Inferior parietal cortex (tissue), 1 donor: ENCODE measurements at regions not wholly inside any gene's neighbourhood (a gene's known extent, or its start where the extent isn't known, plus 50 kb on each side); places are given as distances from the start of the nearest gene placed in this dataset.
A peak's percentile ranks its signal among the peaks of the same experiment; 100 is the strongest.

Experiments used
- DNase-seq: peaks from one replicate; pipeline ENCODE4 v3.0.0-alpha.2; 2016; ENCODE audit errors: extremely low spot score

DNA sequence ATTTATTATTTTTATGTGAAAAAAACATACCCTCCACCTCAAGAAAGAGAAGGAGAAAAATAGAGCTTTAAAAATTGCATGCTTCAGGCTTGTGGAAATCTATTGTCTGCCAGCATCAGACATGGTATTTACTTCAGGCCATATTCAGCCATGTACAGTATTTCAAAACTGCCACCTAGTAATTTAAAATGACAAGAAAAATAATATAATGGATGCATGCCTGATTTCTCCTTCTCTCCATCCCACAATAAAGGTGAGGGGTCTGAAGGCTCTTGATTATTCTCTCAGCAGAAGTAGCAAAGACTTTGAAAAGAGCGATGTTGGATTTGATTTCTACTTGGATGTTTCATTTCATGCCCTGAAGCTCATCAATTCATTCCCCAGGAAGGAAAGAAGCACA is 250.7 kb downstream of the TBC1D4 start:
- no peak for DNase-seq

DNA sequence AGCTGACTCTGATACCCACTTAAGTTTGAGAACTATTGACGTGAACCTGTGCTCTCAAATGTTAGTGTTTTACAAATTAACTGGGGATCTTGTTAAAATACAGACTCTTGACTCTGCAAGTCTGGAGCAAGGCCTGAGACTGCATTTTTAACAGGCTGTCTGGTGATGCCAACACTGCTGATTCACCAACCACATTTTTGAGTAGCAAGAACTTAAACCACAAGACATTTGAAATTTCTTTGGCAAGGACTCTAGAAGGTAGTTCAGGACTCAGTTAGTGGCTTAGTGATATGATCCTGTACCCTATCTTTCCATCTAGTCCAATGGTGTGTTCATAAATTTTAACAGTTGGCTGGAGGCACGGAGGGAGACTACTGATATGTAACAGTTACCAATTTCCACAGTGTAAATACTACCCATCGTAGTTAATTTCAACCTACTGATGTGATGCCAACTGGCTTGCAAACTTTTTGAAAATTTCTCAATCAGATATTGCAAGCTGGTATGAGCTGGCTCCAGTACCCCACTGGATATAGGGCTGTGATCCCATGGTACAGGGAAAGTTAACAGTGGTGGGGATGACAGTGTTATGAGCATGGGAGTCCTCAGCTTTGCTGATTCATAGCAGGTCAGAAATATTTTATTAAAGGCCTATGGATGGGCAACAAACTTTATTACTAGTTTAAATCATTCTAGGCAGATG is 255.1 kb downstream of the TBC1D4 start:
- DNase-seq, result no peak

DNA sequence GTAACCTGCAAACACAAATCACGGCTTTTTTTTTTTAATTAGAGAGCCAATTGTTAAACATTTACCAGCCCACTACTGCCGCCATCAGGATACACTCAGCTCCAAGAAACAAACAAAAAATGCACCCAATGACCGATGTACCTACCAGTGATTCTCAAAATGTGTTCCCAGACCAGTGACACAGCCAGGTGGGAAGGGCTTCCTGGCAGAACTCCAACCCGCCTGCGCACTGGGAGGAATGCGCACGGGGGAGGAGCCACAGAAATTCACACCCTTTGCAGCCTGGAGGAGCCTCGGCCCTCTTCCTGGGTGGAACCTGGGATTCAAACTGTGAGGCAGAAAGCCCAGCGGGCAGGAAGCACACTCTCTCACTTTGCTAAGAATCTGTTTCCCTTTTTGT is 255.9 kb downstream of the TBC1D4 start:
- no peak for DNase-seq

DNA sequence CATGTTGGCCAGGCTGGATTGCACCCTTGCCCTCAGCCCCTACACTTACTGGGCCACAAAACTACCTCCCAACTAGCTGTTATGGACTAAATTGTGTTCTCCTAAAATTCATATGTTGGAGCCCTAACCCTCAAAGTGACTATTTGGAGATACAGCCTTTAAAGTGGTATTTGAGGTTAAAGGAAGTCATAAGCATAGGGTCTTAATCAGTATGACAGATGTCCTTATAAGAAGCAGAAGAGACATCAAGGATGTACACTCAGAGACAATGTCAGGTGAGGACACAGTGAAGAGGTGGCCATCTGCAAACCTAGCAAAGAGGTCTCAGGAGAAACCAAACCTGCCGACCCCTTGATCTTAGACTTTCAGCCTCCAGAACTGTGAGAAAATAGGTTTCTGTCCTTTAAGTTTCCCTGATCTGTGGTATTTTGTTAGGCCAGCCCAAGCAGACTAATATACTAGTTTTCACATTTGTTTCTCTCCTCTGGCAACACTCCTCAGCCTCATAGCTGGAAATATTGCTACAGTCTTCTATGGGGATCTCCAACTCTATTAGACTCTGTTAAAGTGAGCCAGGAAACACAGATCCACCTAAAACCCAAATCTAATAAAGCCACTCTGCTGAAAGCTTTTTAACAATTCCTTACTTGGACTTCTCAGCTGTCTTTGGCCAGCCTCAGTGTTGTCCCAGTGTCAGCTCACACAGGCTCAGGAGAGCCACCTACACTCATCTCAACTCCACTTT is 256.5 kb downstream of the TBC1D4 start:
- DNase-seq, result no peak

DNA sequence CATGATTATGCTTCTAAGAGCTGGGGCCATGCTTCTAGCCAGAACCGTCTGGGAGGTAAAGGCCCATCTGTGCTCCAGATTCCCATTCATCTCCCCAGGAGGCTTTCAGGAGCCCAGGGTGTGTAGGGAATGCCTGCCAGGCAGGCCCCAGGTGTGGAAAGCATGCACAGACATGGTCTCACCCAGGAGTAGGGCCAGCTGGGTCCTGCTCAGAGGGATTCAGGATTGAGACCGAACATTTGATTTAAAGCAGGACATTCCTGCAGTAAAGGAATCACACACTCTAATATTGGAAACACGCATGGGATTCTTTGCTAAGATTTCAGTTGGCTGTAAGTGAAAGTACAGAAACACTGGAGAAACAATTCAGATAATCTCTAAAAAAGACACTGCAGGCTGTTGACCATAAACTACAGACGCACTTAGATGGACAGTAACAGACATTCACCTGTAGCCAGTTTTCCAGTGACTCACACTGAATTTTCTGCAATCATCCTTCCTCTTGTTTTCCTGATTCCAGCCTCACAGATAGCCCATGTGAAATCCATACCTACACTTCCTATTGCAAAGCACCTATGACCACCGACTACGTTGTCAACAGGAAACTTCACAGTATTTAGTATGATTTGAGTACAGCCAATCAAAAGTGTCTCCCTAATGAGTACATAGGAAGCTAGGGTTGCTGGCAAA is 257.8 kb downstream of the TBC1D4 start:
- no peak for DNase-seq

DNA sequence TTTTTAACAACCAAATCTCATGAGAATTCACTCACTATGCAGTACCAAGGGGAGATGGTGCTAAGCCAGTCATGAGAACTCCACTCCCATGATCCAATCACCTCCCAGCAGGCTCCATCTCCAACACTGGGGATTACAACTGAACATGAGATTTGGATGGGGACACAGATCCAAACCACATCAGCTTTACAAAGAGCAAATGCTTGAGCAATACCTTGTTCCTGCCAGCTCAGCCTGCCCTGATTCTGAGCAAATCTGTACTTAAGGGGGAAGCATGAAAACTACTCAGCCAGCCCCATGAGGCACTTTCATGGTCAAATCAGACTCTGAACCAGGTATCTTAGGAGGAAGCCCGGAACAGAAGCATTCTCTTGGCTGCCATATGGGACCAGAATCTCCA is 259.9 kb downstream of the TBC1D4 start:
- no peak for DNase-seq

DNA sequence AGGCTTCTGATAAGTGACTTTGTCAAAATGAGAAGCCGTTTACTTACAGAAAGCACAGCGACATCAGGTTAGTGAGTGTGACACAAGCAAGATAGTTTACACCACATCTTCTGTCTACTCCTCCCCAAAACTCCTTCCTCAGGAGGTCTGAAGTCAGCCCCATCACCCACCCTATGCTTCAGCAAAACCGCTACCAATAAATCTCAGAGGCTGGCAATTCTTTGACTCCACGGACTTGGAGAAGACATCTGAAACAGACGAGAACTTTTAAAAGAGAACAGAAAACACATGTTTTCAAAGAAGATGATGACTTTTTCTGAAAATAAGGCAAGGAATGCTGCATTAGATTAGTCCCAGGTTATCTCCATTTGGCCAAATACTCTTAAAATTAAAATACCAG is 261.1 kb downstream of the TBC1D4 start:
- DNase-seq, result no peak

DNA sequence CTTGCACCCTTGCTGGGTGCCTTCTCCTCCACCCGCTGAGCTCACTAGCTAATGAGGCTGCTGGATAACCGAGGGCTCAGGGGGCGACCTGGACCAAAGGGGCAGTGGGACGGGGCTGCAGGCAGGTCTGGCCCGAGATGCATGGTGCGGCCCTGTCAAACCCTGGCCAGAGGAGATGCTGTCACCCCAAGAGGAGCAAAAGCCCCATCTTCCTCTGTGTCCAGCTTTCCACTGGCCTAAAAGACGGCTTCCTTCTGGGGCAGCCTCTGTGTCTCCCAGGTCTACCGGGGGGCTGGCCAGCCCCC is 261.8 kb downstream of the TBC1D4 start:
- DNase-seq, result no peak

DNA sequence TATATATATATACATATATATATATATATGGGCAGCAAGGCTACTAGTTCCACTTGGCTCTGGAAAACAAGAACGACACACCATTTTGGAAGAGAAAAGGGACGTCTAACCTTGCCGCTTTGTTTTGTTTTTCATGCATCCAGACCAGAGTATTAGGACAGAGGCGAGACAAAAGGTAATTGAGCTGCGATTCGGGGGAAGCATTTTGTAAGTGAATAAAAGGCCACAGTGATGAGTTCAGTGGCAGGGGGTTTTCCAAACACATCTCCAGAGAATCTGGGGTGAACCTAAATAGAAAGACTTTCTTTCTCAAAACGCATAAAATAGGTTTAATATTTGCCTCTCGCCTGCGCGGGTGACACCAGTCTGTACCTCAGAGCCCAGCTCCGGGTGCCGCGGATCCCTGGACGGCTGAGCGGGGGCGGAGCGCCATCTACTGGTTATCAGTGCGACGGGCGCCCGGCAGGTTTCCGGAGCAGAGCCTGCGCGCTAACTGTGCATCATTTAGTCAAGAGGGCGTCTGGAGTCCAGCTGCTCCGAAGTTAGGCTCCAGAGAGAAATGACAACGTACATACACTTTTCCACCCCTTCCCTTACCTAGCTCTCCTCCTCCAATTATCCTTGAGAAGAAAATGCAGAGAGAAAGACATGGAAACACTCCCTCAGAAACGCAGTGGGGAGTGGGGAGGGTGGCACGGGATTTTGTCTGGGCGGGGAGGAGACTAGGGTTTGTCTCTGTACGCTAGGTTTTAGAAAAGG is 262.3 kb downstream of the TBC1D4 start:
- peak; percentile 86 for DNase-seq

DNA sequence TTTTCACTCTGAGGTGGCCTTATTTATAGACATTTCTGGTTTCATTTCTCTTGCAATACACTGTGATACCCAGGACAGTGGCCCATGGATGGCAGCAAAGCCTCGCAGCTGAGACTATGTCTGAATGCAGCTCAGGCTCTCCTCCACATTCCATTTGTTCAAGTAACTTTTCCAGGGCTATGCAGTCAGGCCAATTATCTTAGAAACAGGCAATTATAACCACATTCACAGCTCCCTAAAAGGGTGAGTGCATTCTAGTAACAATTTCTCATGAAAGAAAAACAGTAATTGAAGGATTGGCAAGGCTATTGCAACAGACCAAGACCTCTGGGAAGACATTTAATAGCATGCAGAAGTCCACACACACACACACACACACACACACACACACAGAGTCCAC is 264.0 kb downstream of the TBC1D4 start:
- no peak for DNase-seq

DNA sequence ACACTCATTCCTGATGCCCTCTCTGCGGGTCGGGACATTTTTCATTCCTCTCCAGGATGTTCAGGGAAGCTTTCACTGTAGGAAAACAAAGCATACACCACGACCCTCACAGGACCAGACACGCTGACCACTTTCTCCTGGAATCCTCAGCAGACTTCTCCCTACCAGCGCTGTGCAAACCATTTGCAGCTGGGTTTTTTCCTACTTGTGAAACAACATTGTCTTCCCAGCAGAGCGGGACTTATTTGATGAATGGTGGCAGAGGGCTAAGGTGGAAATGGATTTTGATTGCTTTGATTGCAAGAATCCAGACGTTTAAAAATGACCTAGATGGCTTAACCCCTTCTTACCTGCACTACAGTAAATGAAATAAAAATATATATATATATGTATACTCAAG is 265.9 kb downstream of the TBC1D4 start:
- DNase-seq, result no peak

DNA sequence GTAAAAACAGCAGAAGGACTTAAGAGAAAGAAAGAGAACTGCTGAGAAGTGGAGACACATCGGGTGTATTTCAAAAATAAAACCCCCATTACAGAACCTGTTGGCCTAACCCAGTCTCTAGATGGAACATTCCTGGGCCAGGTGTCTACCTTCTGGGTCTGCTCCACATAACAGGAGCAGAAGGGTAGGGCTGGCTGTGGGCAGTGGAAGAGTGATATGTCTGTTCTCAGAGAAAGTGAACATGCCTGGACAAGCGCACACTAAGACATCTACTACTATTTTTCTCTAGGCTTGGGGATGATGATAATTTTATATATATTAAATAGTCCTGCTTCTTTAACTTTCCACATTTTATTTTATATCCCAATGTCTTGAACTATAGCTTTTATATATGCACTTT is 267.1 kb downstream of the TBC1D4 start:
- no peak for DNase-seq

DNA sequence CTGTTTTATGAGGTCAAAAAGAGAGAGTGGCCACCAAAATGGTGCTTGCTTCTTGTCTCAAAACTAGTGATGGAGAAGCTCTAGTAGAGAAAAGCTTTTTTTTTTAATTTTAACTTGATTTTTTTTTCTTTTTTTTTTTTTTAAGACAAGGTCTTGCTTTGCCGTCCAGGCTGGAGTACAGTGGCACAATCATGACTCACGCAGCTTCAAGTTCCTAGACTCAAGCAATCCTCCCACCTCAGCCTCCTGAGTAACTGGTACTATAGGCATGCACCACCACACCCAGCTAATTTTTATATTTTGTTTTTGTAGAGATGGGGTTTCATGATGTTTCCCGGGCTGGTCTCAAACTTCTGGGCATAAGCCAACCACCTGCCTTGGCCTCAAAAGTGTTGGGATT is 279.0 kb downstream of the TBC1D4 start:
- no peak for DNase-seq

DNA sequence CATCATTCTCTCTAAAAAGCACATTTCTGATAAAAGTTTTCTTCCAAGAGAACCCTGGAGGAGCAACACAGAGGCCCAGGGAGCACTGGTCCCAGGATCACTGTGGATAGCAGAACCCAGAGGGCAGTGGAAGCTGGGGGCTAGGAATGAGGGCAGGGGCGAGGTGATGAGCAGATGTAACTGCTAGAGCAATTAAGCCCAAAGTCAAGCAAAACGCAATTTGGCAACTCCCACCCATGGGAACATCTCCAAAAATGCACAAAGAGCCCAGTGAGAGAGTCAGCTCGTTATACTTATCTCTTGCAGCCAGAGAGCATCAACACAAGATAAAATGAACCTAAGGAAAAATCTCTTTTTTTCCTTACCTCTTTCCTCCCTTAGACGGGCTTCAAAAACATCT is 284.2 kb downstream of the TBC1D4 start:
- DNase-seq, result no peak

DNA sequence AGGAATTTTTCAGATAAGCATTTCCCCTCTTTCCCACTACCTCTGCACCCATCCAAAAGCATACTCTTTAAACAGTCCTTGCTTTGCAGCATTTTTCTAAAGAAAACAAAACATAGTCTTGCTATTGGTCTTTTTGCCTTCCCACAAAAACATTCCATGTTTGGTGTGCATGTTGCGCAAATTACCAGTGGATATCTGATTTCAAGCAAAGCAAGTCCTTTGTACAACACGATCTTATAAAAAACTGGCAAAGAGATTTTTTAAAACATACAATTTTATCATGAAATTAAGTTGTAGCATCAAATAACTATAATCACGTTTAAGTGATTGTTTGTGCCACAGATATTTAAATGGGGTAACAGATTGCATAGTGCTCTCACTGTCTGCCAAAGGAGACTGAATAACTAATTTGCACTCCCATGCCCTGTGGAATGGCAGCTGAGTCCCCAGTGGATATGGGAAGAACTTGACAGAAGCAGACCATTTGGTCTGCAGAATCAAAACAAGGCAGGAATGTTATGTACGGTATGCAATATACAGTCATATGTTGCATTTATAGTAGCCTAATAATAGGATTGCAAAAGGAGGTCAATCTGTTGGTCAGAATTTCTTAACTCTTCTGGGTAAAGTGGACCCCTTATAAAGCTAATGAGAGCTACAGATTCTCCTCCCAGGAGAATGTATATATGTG is 285.7 kb downstream of the TBC1D4 start:
- no peak for DNase-seq

DNA sequence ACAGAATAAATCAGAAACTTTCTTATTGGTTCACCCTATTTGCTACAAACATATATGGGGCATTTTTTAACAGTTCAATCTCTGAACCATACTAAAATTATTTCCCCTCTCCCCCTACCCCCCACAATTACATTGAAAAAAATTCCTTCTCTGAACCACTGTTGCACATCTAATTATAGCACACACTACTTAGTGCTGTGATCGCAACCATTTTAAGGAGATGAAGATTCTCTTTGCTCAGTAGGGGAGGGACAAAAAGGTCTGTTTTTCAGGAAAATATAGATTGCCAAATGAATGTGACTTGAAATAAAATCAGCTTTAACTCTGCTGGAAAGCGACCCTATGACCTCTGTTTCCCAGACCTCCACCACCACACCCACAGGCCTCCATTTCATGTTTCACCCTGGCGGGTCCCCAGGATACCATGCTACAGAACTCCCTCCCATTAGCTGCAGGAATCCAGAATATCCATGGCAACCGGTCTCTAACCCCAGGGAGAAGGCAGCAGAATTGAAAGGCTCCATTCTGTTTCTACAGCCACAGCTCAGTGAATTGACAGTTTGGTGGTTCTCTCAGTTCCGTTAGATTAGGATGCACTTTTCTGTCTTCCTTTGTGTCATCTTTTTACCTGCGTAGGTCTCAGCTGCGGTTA is 286.3 kb downstream of the TBC1D4 start:
- no peak for DNase-seq

DNA sequence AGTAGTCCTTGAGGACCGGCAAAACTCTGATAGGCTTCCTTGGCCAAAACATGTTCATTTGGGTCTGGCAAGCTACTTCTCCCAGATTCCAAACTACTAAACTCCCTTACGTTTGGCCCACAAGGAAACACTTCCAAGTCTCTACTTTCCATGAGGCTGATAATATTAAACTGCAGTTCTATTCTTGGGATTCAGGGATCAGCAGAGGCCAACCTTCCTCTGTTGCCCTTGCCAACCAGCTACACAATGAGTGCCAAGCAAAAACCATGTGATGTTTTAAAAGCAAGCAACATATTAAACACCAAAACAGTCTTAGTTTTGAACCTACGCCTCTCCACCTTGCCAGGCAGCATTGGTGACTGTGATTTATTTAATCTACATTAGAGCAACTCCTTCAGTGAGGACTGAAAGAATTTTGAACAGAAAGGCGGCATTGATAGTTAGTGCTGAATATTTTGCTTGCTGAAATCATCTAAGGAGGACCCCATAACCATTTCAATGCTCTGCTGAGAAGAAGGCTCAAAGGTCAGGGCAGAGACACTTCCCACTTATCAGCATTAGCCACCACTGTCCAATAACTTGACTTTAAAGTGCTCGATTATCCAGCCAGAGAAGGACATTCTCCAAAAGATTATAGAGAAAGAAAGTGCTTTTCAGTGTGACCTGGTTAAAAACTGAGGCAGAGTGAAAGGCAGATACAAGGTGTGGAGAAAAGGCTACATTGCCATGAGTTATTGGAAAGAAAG is 287.1 kb downstream of the TBC1D4 start:
- no peak for DNase-seq

DNA sequence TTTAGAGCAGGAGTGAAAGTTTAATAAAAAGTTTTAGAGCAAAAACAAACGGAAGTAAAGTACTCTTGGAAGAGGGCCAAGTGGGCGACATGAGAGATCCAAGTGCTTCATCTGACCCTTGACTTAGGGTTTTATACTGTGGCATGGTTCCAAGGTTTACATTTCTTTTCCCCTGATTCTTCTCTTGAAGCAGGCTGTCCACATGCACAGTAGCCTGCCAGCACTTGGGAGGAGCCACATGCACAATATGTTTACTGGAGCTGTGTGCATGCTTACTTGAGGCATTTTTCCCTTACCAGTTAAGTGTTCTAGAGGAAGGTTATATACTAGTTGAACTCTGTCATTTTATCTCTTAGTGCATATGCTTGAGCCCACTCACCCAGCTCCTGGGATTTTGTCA is 295.6 kb downstream of the TBC1D4 start:
- DNase-seq, result no peak

DNA sequence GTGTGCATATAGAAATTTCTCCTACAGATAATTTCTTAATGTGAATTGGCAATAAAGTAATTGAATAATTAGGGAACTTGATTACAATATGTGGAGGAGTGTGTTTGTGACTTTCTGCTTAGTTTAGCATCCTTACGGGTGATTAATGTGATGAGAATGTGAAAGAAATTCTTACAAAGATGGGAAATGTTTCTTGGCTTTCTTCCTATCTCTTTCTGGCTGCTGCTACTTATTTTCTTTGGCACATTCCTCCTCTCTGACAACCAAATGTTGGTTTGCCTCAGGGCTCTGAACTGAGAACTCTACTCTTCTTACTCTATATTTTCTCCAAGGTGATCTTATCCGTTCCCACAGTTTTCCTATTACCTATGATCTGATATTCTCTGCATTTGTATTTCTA is 300.1 kb downstream of the TBC1D4 start:
- no peak for DNase-seq

DNA sequence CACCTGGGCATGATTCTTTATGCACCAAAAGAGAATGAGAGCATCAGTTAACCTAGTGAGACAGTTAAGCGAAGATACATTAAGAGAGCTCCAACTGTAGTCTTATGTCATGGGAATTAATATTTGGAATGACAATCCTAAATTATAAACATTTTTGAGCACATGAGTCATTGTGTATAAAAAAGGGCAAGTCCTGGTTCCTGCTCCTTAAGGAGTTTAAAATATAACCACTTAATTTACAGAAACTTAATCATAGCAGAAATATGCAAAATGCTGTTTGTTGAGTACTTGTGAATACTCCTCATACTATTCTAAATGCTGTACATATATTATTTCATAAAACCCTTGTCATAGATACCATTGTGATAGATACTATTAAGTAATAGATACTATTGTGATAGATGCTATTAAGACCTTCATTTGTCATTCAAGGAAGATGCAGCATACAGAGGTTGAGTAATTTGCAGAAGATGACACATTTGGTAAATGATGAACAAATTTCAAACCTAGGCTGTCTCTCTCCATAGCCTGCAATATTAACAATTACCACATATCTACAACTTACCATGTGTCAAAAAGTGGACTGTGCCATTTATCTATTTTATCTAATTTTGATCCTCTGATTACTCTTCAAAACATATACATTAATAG is 301.0 kb downstream of the TBC1D4 start:
- no peak for DNase-seq
